Renal pelvis (tissue), 1 donor: ENCODE measurements at regions not wholly inside any gene's neighbourhood (a gene's known extent, or its start where the extent isn't known, plus 50 kb on each side); places are given as distances from the start of the nearest gene placed in this dataset.

Experiments
- DNase-seq: peaks from one replicate; pipeline ENCODE4 v3.0.0-alpha.2; 2013

GRCh38 chr2:575030-575726 is 102.0 kb downstream of the TMEM18 start:
- no peak for DNase-seq

GRCh38 chr2:573805-574392 is 103.3 kb downstream of the TMEM18 start:
- DNase-seq = no peak

DNA sequence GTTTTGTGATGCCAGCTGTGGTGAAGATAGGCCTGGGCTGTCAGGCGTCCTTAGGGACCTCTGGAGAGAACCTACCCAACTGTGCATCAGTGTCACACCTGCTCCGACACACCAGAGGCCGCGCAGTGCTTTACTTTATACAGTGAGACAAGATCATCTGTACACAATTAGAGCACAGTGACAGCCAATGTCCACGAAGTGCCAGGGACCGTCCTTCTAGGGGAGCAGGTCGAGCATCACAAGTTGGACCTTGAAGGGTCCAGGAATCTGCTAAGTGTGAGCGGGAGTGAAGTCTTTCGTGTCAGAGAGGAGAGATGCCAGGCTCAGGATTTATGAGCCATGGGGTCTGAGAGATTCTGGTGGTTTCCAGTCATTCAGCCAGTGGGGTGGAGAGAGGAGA is 104.2 kb downstream of the TMEM18 start:
- DNase-seq = no peak

GRCh38 chr2:569681-570080 is 107.5 kb downstream of the TMEM18 start:
- no peak for DNase-seq

- no peak for DNase-seq
These were observed 108.5 kb downstream of the TMEM18 start for GRCh38 chr2:568639-569235.

- DNase-seq = peak; percentile 31
These were observed 109.2 kb downstream of the TMEM18 start for GRCh38 chr2:567865-568638.

- no peak for DNase-seq
These were observed 109.7 kb downstream of the TMEM18 start for GRCh38 chr2:567496-567864.

- no peak for DNase-seq
These were observed 110.6 kb downstream of the TMEM18 start for GRCh38 chr2:566379-567313.

DNA sequence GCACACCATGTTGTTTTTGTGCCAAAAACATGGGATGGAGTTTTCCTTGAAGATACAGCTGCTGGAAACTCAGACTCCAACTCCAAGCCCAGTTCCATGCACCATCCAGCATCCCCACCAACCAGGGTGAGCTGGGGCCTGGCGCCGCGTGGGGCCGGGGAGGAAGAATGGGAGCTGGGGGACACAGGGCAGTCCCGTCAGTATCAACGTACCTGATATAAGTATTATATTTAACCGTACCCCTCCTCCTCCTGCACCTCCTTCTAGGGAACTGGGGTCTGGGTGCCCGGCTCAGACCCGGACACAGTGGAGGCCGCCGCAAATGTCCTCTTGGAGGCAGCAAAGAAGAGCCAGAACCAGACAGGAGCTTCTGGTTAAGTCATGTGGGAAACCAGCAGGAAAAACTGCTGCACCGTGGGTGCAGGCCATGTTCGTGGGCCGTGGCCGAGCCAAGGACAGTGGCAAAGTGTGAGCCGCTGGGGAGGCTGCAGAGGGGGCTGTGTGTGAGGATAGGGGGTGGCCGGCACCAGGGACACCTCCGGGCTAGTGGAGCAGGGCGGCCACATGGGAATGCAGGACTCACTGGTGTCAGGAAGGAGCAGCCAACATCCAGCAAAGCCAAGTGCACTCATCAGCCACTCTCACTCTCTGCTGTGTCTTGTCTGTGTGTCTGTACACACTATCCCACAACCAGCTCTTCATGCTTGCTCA is 112.6 kb downstream of the TMEM18 start:
- DNase-seq = no peak

- DNase-seq = no peak
These were observed 113.7 kb downstream of the TMEM18 start for GRCh38 chr2:563512-563911.

DNA sequence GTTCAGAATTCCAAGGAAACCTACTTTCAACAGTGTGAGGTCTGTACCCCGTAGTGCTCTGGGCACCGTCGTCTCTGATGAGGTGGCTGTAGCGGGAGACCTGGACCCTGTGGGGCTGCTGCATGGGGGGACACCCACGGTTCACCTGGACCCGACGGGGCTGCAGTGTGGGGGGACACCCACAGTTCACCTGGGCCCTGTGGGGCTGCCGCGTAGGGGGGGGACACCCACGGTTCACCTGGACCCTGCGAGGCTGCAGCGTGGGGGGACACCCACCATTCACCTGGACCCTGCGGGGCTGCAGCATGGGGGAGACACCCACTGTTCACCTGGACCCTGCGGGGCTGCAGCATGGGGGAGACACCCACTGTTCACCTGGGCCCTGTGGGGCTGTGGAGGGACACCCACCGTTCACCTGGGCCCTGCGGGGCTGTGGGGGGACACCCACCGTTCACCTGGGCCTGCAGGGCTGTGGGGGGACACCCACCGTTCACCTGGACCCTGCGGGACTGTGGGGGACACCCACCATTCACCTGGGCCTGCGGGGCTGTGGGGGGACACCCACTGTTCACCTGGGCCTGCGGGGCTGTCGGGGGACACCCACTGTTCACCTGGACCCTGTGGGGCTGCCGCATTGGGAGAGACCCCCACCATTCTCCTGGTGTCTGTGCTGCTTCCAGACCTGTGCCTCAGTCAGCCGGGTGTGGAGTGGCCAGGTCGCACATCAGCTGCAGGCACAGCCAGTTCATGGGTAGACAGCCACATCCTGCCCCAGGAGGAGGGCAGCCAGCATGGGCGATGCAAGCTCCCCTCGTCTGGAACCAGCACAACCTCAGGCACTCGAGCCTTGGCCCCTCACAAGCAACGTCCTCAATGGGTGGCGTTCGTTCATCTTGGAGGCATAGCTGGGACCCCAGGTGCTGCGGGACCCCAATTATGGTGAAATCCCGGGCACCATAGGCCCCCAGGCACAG is 114.5 kb downstream of the TMEM18 start:
- no peak for DNase-seq

GRCh38 chr2:558879-559278 is 118.3 kb downstream of the TMEM18 start:
- no peak for DNase-seq

DNA sequence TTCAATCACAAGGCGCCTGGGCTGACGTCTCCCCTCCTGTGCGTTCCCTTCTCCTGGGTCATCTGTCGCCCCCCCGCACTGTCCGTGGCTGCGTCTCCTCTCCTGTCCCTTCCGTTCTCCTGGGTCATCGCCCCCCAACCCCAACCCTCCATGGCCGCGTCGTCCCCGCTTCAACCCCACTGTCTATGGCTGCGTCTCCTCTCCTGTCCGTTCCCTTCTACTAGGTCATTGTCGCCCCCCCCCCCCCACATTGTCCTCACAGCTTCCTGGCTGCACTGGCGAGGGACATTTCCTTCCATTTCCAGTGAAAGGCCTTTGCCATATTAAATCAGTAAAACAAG is 118.9 kb downstream of the TMEM18 start:
- DNase-seq = no peak

DNA sequence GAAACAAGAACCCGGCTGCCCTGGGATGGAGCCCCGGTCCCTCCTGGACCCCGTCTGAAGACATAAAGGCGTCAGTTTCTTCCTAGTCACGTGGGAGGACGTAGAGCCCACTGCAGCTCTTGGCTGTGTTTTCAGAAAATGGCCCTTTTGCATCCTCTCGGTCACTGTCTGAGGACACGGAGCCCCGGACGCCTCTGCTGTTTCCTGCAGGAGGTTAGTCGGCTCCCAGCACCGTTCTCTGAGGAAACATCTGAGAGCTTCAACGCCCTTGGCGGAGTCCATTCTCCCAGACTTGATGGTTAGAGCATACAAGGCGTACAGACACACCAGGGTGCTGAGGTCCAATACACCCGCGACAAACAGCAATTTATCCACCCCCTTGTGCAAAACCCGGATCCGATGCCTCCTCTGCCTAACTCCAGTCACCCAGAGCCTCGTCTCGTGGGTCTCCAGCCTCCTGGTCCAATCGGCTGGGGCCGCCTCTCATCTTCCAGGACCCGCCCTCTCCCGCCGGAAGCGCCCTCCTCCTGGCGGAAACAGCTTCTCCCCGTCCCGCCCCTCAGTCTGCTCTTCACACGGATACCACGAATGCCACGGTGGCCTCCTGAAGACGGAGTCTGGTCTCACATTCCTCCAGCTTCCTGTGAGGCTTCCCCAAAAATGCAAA is 119.4 kb downstream of the TMEM18 start:
- no peak for DNase-seq

DNA sequence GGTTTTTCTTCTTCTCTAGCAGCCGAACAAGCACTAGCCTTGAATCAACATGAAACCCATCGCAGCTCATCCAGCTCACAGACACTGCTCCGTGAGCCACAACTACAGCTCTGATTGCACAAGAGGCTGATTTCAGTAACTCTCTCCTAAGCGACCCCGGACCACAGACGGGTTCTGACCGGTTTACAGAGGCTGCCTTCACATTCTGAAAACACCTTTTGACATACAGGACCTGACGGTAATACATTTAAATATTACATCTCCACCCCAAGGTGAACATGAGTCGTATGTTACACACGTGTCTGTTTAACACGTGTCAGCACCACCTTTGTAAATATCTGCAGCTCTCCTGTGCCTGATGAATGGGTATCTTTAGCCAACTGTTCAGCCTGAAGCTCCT is 120.7 kb downstream of the TMEM18 start:
- no peak for DNase-seq

DNA sequence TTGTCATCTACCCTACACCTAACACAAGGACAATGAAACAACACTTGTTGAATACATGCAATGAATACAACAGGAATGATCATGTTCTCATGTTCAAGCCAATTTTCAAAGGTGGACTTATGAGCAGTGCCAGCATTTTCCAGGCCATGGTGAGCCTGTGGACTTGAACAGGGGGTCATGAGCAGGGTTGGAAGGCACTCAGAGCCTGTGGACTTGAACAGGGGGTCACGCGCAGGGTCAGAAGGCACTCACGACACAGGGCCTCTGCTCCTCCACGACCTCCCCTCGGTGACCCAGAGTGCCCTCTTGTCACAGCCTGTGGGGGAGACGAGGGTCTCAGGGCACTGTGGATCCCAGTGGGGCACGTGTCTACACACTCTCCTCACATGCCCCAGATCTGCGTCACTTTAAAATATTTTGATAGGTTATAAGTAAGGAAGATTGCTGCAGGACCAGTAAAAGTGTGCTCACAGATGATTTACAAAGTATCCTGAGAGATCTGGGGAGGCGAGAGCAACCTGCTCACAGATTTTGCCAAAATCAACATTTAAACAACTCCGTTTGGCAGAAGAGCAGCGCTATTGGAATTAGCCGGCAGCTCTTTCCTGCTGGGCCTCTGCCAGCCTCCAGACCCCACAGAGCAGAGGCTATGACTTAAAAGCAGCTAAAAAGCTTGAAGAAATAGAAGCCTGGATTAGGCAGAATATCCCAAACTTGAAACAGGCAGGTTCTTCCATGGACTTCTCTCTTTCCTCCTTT is 121.9 kb downstream of the TMEM18 start:
- DNase-seq = no peak

DNA sequence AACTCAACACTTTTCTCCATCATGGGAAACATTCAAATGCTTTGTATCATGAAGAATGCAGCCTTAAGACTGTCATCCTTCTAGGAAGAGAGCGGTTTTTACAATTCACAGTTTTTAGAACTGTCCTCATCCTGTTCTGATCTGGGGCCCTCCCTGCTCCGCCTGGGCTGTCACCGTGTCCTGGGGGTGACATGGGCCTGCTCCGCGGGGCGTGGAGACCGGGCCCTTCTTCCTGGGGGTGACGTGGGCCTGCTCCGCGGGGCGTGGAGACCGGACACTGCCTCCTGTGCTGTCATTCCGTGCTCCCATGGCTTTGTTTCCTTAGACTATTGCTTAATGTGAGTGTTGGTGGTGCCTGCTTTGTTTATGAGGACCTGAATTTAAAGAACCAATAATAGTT is 122.8 kb downstream of the TMEM18 start:
- DNase-seq = peak; percentile 24

DNA sequence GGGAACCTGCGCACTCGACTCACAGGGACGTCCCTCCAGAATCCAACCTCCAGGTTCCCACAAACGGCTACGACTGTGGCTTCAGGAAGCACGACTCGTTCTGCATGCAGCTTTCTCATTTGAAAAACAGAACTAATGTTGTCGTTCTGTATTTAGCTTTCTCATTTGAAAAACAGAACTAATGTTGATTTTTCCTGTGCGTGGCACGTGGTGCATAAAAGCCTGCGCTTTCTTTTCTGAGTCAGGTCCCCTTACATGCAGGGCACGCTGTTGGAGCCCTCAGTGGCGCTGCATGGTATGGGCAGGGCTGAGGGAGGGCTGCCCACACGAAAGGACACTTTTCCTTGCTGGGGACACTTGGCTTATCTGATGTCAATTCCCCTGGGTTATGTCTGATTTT is 124.3 kb downstream of the TMEM18 start:
- DNase-seq = no peak

- DNase-seq = no peak
These were observed 125.6 kb downstream of the TMEM18 start for GRCh38 chr2:551621-552020.
